ENCODE measurements at regions not wholly inside any gene's neighbourhood (a gene's known extent, or its start where the extent isn't known, plus 50 kb on each side); places are given as distances from the start of the nearest gene placed in this dataset.

DNA sequence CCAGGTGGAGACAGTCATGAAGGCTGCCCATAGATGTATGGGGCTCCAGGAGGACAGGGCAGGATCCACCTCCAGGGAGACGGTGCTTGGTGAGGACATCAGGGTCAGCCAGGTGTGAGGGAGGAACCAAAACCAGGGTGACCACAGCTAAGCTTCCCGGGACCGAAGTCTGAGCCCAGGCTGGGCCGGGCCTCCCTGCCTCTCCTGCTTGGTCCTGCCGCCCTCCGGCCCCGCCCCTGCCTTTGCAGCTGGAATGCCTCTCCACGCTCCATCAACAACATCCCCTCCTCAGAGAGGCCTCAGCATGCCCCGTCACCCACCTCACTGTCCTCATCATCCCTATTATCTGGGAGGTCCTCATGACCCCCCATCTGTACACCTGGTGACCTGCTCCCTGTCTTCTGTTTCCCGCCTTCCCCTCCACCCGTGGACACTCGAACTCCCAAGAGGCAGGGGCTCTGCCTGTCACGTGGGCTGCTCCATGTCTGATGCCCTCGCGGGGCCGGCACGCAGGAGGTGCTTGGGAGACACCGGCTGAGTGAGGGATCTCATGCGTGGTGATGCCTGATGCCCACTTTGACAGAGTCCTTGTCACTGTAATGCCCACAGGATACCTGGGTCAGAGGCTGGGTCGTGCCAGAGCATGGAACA is 59.4 kb downstream of the RTL6 start:
- H3K9me3 ChIP-seq, result no peaks in the 10 kb centered on the region
- TF ChIP-seq POLR2AphosphoS5 (IDR thresholded peaks at IDR 0.05) (no peak), EP300 (IDR thresholded peaks at IDR 0.05) (no peak), POLR2A (IDR thresholded peaks at IDR 0.05) (no peak)
- TF ChIP-seq, protein P1, sequence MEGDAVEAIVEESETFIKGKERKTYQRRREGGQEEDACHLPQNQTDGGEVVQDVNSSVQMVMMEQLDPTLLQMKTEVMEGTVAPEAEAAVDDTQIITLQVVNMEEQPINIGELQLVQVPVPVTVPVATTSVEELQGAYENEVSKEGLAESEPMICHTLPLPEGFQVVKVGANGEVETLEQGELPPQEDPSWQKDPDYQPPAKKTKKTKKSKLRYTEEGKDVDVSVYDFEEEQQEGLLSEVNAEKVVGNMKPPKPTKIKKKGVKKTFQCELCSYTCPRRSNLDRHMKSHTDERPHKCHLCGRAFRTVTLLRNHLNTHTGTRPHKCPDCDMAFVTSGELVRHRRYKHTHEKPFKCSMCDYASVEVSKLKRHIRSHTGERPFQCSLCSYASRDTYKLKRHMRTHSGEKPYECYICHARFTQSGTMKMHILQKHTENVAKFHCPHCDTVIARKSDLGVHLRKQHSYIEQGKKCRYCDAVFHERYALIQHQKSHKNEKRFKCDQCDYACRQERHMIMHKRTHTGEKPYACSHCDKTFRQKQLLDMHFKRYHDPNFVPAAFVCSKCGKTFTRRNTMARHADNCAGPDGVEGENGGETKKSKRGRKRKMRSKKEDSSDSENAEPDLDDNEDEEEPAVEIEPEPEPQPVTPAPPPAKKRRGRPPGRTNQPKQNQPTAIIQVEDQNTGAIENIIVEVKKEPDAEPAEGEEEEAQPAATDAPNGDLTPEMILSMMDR (IDR thresholded peaks at IDR 0.05), result no peak
- no peak overlapping the region for H3K27ac ChIP-seq
- WGBS, 2 donors (ENCODE audit: low coverage in 1 of 2), result 72 to 80% methylated on average over 3 to 9 of the region's 20 CpGs
- no peak for ATAC-seq
- peaks cover 8% of the 10 kb centered on the region for H3K27me3 ChIP-seq
- no peak overlapping the region for H3K4me3 ChIP-seq
- H3K4me1 ChIP-seq, result no peaks in the 10 kb centered on the region
- no peaks in the 10 kb centered on the region for H3K36me3 ChIP-seq

DNA sequence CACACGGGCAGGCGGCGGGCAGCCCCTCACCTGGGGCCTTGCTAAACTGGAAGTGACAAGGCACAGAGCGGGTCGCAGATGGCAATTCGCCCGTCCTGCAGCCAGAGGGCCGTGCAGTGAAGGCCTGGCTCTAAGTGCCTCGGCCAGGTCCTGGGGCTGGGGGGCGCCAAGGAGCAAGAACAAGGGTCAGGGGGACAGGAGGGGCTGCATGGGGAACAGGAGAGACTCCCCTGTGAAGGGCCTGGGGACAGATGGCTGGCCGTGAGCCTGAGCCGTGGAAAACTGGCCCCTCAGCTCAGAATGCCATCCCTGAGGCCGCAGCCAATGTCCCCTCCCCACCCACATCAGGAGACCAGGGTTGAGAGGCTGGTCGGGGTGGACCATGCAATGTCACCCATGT is 60.0 kb downstream of the RTL6 start:
- Histone ChIP-seq H3K27me3 (peaks cover 8% of the 10 kb centered on the region), H3K27ac (no peak overlapping the region), H3K4me3 (no peak overlapping the region), H3K4me1 (no peaks in the 10 kb centered on the region), H3K36me3 (no peaks in the 10 kb centered on the region), H3K9me3 (no peaks in the 10 kb centered on the region)
- TF ChIP-seq EP300 (IDR thresholded peaks at IDR 0.05) (no peak), POLR2AphosphoS5 (IDR thresholded peaks at IDR 0.05) (no peak), POLR2A (IDR thresholded peaks at IDR 0.05) (no peak)
- TF ChIP-seq, protein P1 (IDR thresholded peaks at IDR 0.05), result no peak
- WGBS, 2 donors (ENCODE audit: low coverage in 1 of 2), result no CpG with 5 or more reads among the region's 14 CpGs
- ATAC-seq, result no peak

DNA sequence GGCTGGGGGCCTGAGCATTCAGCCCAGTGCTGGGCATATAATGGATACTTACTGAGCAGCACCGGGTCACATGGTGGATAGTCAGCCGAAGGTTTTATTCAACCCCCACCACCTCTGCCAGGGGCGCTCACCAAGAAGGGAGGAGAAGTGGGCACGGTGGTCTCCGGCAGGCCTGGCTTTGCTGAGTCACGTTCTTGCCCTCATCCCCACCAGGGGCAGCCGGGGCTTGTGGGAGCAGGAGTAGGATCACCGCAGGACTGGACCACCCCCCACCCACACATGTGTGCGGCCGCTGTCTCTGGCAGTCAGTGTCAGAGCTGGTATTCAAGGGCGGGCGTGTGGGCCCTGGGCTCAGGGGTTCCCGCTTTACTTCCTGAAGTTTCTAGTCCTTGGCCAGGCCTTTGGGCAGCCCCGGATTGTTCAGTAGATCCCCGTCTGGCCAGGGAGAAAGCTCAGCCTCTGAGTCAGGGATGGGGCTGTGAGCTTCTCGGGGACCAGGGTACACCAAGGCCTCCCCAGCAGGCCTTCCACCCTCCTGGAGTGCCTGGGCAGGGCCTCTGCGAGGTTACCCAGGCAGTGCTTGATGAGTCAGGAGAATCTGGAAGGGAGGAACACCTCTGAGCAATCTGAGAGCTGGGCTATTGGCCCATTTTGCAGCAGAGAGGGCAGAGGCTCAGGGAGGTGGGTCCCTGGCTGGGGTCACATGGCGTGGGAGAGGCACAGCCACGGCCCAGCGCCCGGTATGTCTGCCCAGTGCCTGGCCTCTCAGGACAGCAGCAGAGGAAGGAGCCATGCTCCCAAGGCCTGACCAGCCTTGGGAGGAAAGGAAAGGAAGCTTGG is 60.6 kb downstream of the RTL6 start:
- no peak for TF ChIP-seq POLR2A (IDR thresholded peaks at IDR 0.05)
- no peak for TF ChIP-seq POLR2AphosphoS5 (IDR thresholded peaks at IDR 0.05)
- TF ChIP-seq, protein P1 (IDR thresholded peaks at IDR 0.05), result no peak
- no peak for TF ChIP-seq EP300 (IDR thresholded peaks at IDR 0.05)
- Histone ChIP-seq H3K4me1 (no peaks in the 10 kb centered on the region), H3K36me3 (no peaks in the 10 kb centered on the region), H3K4me3 (no peak overlapping the region), H3K27ac (no peak overlapping the region), H3K9me3 (no peaks in the 10 kb centered on the region), H3K27me3 (peaks cover 8% of the 10 kb centered on the region)
- no peak for ATAC-seq
- WGBS, 2 donors (ENCODE audit: low coverage in 1 of 2), result 0% methylated on average over 1 of the region's 21 CpGs; no CpG with 5 or more reads in 1 of the 2 donors

DNA sequence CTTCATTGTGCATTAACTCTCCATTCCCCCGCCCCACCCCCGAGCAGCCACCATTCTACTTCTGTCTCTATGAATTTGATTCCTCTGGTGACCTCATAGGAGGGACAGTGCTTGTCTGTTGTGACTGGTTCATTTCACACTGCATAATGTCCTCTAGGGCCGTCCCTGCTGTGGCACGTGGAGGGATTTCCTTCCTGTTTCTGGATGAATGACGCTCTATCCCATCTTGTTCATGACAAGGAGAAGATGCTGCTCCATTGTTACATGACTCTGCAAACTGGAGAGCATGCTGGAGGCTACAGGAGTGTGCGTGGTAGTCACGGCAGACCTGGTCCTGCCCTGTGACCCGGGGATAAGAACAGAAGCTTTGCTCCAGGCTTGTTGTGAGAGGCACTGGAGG is 61.3 kb downstream of the RTL6 start:
- TF ChIP-seq EP300 (IDR thresholded peaks at IDR 0.05) (no peak), POLR2A (IDR thresholded peaks at IDR 0.05) (no peak)
- TF ChIP-seq, protein P1 (IDR thresholded peaks at IDR 0.05), result no peak
- Histone ChIP-seq H3K4me3 (no peak overlapping the region), H3K36me3 (no peaks in the 10 kb centered on the region), H3K27ac (no peak overlapping the region), H3K9me3 (no peaks in the 10 kb centered on the region), H3K27me3 (peaks cover 8% of the 10 kb centered on the region), H3K4me1 (no peaks in the 10 kb centered on the region)
- ATAC-seq, result no peak
- 81% methylated on average over 3 of the region's 8 CpGs; no CpG with 5 or more reads in 1 of the 2 donors for WGBS, 2 donors (ENCODE audit: low coverage in 1 of 2)

DNA sequence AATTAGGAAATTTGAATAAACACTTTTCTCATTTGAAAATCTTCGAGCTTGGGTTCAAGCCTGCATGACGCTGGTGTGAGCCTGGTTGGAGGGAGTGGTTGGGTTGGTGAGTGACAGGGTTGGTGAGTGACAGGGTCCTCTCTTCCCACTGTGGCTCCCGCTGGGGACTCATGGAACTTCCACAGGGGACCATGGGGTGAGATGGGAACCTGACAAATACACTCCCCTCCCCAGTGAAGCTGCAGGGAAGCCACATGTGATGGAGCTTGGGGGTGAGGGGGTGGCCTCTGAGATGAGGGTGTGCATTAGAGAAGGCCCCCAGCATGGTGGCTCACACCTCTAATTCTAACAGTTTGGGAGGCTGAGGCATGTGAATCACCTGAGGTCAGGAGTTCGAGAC is 66.8 kb downstream of the RTL6 start:
- no peaks in the 10 kb centered on the region for H3K36me3 ChIP-seq
- H3K27me3 ChIP-seq, result peaks cover 18% of the 10 kb centered on the region
- H3K27ac ChIP-seq, result no peak overlapping the region
- no peaks in the 10 kb centered on the region for H3K9me3 ChIP-seq
- H3K4me1 ChIP-seq, result no peaks in the 10 kb centered on the region
- no peak overlapping the region for H3K4me3 ChIP-seq
- ATAC-seq, result no peak
- 58 to 78% methylated on average over 3 to 4 of the region's 4 CpGs for WGBS, 2 donors (ENCODE audit: low coverage in 1 of 2)
- TF ChIP-seq, protein P1 (IDR thresholded peaks at IDR 0.05), result no peak
- TF ChIP-seq POLR2AphosphoS5 (IDR thresholded peaks at IDR 0.05) (no peak), POLR2A (IDR thresholded peaks at IDR 0.05) (no peak), EP300 (IDR thresholded peaks at IDR 0.05) (no peak)

Measured in gastroesophageal sphincter (tissue), 4 donors.